ENCODE measurements at regions not wholly inside any gene's neighbourhood (a gene's known extent, or its start where the extent isn't known, plus 50 kb on each side); places are given as distances from the start of the nearest gene placed in this dataset.

DNA sequence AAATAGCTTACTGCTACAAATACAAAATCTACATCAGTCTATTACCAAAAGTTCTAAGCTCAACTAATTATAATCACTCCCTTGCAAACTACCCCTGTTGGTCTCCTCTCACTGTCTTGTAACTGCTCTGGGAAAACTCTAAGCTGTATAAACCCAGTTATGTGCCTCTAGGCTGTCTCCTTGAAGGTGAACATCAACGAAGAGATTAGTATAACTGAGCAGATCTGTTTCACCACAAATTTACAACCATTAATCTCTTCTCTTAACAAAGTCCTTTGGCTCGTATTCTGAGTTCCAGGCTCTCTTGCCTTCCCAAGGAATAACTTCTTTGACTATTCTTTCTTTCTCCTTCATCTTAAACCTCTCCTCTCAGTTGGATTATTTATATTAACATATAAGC, 84.4 kb upstream of the PRMT6 start:
- TF ChIP-seq, protein P1, sequence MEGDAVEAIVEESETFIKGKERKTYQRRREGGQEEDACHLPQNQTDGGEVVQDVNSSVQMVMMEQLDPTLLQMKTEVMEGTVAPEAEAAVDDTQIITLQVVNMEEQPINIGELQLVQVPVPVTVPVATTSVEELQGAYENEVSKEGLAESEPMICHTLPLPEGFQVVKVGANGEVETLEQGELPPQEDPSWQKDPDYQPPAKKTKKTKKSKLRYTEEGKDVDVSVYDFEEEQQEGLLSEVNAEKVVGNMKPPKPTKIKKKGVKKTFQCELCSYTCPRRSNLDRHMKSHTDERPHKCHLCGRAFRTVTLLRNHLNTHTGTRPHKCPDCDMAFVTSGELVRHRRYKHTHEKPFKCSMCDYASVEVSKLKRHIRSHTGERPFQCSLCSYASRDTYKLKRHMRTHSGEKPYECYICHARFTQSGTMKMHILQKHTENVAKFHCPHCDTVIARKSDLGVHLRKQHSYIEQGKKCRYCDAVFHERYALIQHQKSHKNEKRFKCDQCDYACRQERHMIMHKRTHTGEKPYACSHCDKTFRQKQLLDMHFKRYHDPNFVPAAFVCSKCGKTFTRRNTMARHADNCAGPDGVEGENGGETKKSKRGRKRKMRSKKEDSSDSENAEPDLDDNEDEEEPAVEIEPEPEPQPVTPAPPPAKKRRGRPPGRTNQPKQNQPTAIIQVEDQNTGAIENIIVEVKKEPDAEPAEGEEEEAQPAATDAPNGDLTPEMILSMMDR (IDR thresholded peaks at IDR 0.05; ENCODE audit: low read length) = no peak
- no peak for TF ChIP-seq EZH2 (optimal IDR thresholded peaks at IDR 0.05; ENCODE audit: low read depth, low read length)
- no peak for TF ChIP-seq EZH2phosphoT487 (IDR thresholded peaks at IDR 0.05; ENCODE audit: low read length)

All from MM.1S (cell line).